ENCODE measurements at regions not wholly inside any gene's neighbourhood (a gene's known extent, or its start where the extent isn't known, plus 50 kb on each side); places are given as distances from the start of the nearest gene placed in this dataset.
"Not testable (repeated sequence)": the region's sequence is repeated elsewhere in the genome, so short reads cannot be mapped to it uniquely, and the experiment has no call there.

DNA sequence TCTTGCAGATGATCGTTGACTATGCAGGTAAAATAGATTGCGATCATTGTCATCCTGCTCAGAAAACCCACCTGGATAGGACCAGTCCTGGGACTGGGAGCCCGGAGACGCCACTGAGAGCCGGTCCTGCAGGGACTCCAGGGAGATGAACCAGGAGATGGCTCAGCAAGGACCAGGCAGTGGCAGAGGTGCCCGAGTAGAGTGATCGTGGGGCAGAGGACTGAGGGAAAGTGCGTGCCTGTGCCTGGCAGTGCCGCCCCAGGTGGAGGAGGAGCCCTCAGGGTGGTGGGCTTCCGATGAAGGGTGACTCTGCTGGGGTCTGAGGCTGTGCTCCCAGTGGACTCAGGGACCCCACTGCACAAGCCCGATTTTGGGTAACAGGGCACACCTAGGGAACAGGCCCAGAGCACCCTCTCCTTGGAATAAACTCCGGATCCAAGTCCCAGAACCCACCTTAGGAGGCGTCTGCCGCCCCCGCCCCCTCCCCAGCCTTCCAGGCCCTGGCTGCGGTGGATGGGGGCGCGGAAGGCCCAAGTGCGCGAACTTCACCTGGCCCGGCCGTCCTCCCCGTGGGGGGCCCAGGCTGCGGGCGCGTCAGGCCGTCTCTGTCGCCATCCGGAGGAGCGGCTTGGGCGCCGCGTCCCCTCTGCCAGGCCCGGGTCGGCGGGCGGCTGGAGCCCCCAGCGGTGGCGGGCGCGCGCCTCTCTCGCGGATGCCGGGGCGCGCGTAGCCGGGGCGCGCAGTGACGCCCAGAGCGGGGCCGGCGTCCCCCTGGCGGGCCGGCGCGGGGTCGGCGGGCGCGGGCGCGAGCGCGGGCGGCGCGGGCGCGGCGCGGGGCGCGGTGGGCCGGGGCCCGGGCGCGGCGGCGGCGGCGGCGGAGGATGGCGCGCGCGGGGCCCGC, 1338.8 kb downstream of the BRD1 start:
- TF ChIP-seq POLR2AphosphoS5 (IDR thresholded peaks at IDR 0.05; ENCODE audit: borderline replicate concordance, low read depth, low read length) (no peak), FOXP2 (optimal IDR thresholded peaks at IDR 0.05; ENCODE audit: control extremely low read depth, extremely low read length, insufficient read depth) (no peak), EZH2 (IDR thresholded peaks at IDR 0.05) (no peak)
- peak overlapping the region; percentile 61 for H3K4me3 ChIP-seq

GRCh38 chr22:48488149-48488551, 1339.5 kb downstream of the BRD1 start:
- TF ChIP-seq POLR2AphosphoS5 (IDR thresholded peaks at IDR 0.05; ENCODE audit: borderline replicate concordance, low read depth, low read length) (no peak), EZH2 (IDR thresholded peaks at IDR 0.05) (no peak), FOXP2 (optimal IDR thresholded peaks at IDR 0.05; ENCODE audit: control extremely low read depth, extremely low read length, insufficient read depth) (no peak)
- Histone ChIP-seq H3K4me3 (no peak overlapping the region), H3K9ac (ENCODE audit: insufficient read length) (no peak overlapping the region), H3K27ac (no peak overlapping the region), H3K9me3 (ENCODE audit: low read depth, low read length) (no peaks in the 10 kb centered on the region), H3K36me3 (ENCODE audit: insufficient read depth, low read length) (no peaks in the 10 kb centered on the region)
- DNase-seq (ENCODE audit: low read depth, low spot score): no peak

More for the DNA sequence above, 1338.8 kb downstream of the BRD1 start:
- Histone ChIP-seq H3K27ac (no peak overlapping the region), H3K9me3 (ENCODE audit: low read depth, low read length) (no peaks in the 10 kb centered on the region), H3K9ac (ENCODE audit: insufficient read length) (no peak overlapping the region), H3K36me3 (ENCODE audit: insufficient read depth, low read length) (no peaks in the 10 kb centered on the region)
- DNase-seq (ENCODE audit: low read depth, low spot score): no peak

- Histone ChIP-seq H3K36me3 (ENCODE audit: insufficient read depth, low read length) (no peaks in the 10 kb centered on the region), H3K9me3 (ENCODE audit: low read depth, low read length) (no peaks in the 10 kb centered on the region), H3K9ac (ENCODE audit: insufficient read length) (no peak overlapping the region), H3K4me3 (no peak overlapping the region), H3K27ac (no peak overlapping the region)
- DNase-seq (ENCODE audit: low read depth, low spot score): no peak
- no peak for TF ChIP-seq POLR2AphosphoS5 (IDR thresholded peaks at IDR 0.05; ENCODE audit: borderline replicate concordance, low read depth, low read length)
- TF ChIP-seq EZH2 (IDR thresholded peaks at IDR 0.05): no peak
- TF ChIP-seq FOXP2 (optimal IDR thresholded peaks at IDR 0.05; ENCODE audit: control extremely low read depth, extremely low read length, insufficient read depth): no peak
These were observed 1341.1 kb downstream of the BRD1 start for GRCh38 chr22:48486558-48486957.

GRCh38 chr22:48486134-48486532, 1341.5 kb downstream of the BRD1 start:
- Histone ChIP-seq H3K9me3 (ENCODE audit: low read depth, low read length) (no peaks in the 10 kb centered on the region), H3K36me3 (ENCODE audit: insufficient read depth, low read length) (no peaks in the 10 kb centered on the region), H3K9ac (ENCODE audit: insufficient read length) (no peak overlapping the region), H3K27ac (no peak overlapping the region), H3K4me3 (no peak overlapping the region)
- no peak for DNase-seq (ENCODE audit: low read depth, low spot score)
- TF ChIP-seq FOXP2 (optimal IDR thresholded peaks at IDR 0.05; ENCODE audit: control extremely low read depth, extremely low read length, insufficient read depth) (no peak), EZH2 (IDR thresholded peaks at IDR 0.05) (no peak), POLR2AphosphoS5 (IDR thresholded peaks at IDR 0.05; ENCODE audit: borderline replicate concordance, low read depth, low read length) (no peak)

- no peak overlapping the region for H3K4me3 ChIP-seq
- H3K36me3 ChIP-seq (ENCODE audit: insufficient read depth, low read length): no peaks in the 10 kb centered on the region
- DNase-seq (ENCODE audit: low read depth, low spot score): no peak
- H3K27ac ChIP-seq: no peak overlapping the region
- no peaks in the 10 kb centered on the region for H3K9me3 ChIP-seq (ENCODE audit: low read depth, low read length)
- H3K9ac ChIP-seq (ENCODE audit: insufficient read length): no peak overlapping the region
- TF ChIP-seq FOXP2 (optimal IDR thresholded peaks at IDR 0.05; ENCODE audit: control extremely low read depth, extremely low read length, insufficient read depth) (no peak), EZH2 (IDR thresholded peaks at IDR 0.05) (no peak), POLR2AphosphoS5 (IDR thresholded peaks at IDR 0.05; ENCODE audit: borderline replicate concordance, low read depth, low read length) (no peak)
These were observed 1342.2 kb downstream of the BRD1 start for GRCh38 chr22:48485149-48486133.

GRCh38 chr22:48483764-48484528, 1343.7 kb downstream of the BRD1 start:
- TF ChIP-seq POLR2AphosphoS5 (IDR thresholded peaks at IDR 0.05; ENCODE audit: borderline replicate concordance, low read depth, low read length) (no peak), EZH2 (IDR thresholded peaks at IDR 0.05) (no peak), FOXP2 (optimal IDR thresholded peaks at IDR 0.05; ENCODE audit: control extremely low read depth, extremely low read length, insufficient read depth) (no peak)
- Histone ChIP-seq H3K9ac (ENCODE audit: insufficient read length) (no peak overlapping the region), H3K36me3 (ENCODE audit: insufficient read depth, low read length) (no peaks in the 10 kb centered on the region), H3K4me3 (no peak overlapping the region), H3K27ac (0 out of 2 replicates have a peak overlapping the region, but pooled peaks have one; percentile 1), H3K9me3 (ENCODE audit: low read depth, low read length) (no peaks in the 10 kb centered on the region)
- no peak for DNase-seq (ENCODE audit: low read depth, low spot score)

DNA sequence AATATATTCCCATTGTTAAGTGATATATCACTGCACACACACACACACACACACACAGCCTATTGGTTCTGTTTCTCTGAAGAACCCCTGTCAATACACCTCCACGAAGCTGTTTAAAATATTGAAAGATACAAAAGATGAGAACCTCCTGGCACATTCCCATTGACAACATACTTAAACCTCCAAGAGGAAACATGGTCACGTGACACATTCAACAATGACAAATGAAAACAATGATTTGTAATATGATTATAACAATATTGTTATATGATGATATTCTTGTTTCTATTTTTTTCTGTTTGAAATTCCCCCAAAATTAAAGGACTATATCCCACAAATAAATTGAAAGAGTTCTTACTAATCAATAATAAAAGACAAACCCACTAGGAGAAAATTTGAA, 1344.9 kb downstream of the BRD1 start:
- no peak overlapping the region for H3K27ac ChIP-seq
- no peaks in the 10 kb centered on the region for H3K36me3 ChIP-seq (ENCODE audit: insufficient read depth, low read length)
- no peak overlapping the region for H3K9ac ChIP-seq (ENCODE audit: insufficient read length)
- no peak for DNase-seq (ENCODE audit: low read depth, low spot score)
- no peak overlapping the region for H3K4me3 ChIP-seq
- TF ChIP-seq POLR2AphosphoS5 (IDR thresholded peaks at IDR 0.05; ENCODE audit: borderline replicate concordance, low read depth, low read length) (no peak), EZH2 (IDR thresholded peaks at IDR 0.05) (no peak), FOXP2 (optimal IDR thresholded peaks at IDR 0.05; ENCODE audit: control extremely low read depth, extremely low read length, insufficient read depth) (no peak)
- H3K9me3 ChIP-seq (ENCODE audit: low read depth, low read length): no peaks in the 10 kb centered on the region

DNA sequence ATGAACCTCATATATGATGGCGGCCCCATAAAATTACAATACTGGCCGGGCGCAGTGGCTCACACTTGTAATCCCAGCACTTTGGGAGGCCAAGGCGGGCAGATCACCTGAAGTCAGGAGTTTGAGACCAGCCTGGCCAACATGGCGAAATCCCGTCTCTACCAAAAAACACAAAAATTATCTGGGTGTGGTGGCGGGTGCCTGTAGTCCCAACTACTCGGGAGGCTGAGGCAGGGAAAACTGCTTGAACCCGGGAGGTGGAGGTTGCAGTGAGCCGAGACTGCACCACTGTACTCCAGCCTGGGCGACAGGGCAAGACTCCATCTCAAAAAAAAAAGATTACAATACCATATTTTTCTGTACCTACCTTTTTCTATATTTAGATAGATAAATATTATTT, 1345.5 kb downstream of the BRD1 start:
- not testable (repeated sequence) for H3K4me3 ChIP-seq; H3K9ac ChIP-seq (ENCODE audit: insufficient read length); DNase-seq (ENCODE audit: low read depth, low spot score); H3K9me3 ChIP-seq (ENCODE audit: low read depth, low read length); H3K36me3 ChIP-seq (ENCODE audit: insufficient read depth, low read length); H3K27ac ChIP-seq
